CD4-positive, alpha-beta T cell treated with Interleukin-21 for 1 hour (primary cell): ENCODE measurements at regions not wholly inside any gene's neighbourhood (a gene's known extent, or its start where the extent isn't known, plus 50 kb on each side); places are given as distances from the start of the nearest gene placed in this dataset.

Source experiments
- DNase-seq: peaks from one replicate; pipeline ENCODE4 v3.0.0-alpha.2; 2020

- no peak for DNase-seq
Observed at GRCh38 chr15:97858296-97858695, 102.2 kb upstream of the ARRDC4 start.

- DNase-seq, result no peak
Observed at GRCh38 chr15:97861529-97862260, 98.8 kb upstream of the ARRDC4 start.

- no peak for DNase-seq
Observed at GRCh38 chr15:97866959-97867358, 93.5 kb upstream of the ARRDC4 start.

- DNase-seq, result no peak
Observed at GRCh38 chr15:97867870-97868269, 92.6 kb upstream of the ARRDC4 start.

GRCh38 chr15:97868981-97869380 is 91.5 kb upstream of the ARRDC4 start:
- no peak for DNase-seq

- DNase-seq, result no peak
Observed at GRCh38 chr15:97870771-97871170, 89.7 kb upstream of the ARRDC4 start.

GRCh38 chr15:97874139-97874538 is 86.4 kb upstream of the ARRDC4 start:
- no peak for DNase-seq

GRCh38 chr15:97875025-97875512 is 85.4 kb upstream of the ARRDC4 start:
- DNase-seq, result no peak

GRCh38 chr15:97875513-97876280 is 84.8 kb upstream of the ARRDC4 start:
- DNase-seq, result no peak

GRCh38 chr15:97876281-97876675 is 84.2 kb upstream of the ARRDC4 start:
- no peak for DNase-seq

GRCh38 chr15:97881346-97881965 is 79.0 kb upstream of the ARRDC4 start:
- DNase-seq, result no peak

GRCh38 chr15:97884513-97885131 is 75.9 kb upstream of the ARRDC4 start:
- no peak for DNase-seq

- DNase-seq, result no peak
Observed at GRCh38 chr15:97890307-97890706, 70.2 kb upstream of the ARRDC4 start.

- DNase-seq, result no peak
Observed at GRCh38 chr15:97892167-97892938, 68.2 kb upstream of the ARRDC4 start.

- DNase-seq, result no peak
Observed at GRCh38 chr15:97893967-97894366, 66.5 kb upstream of the ARRDC4 start.

- no peak for DNase-seq
Observed at GRCh38 chr15:97899981-97900380, 60.5 kb upstream of the ARRDC4 start.

GRCh38 chr15:97902140-97902780 is 58.2 kb upstream of the ARRDC4 start:
- DNase-seq, result no peak

GRCh38 chr15:97903560-97903959 is 56.9 kb upstream of the ARRDC4 start:
- DNase-seq, result no peak

GRCh38 chr15:97903971-97904572 is 56.4 kb upstream of the ARRDC4 start:
- DNase-seq, result no peak

- peak; percentile 47 for DNase-seq
Observed at GRCh38 chr15:97909291-97909891, 51.1 kb upstream of the ARRDC4 start.
